Nephron progenitor cell (in vitro differentiated cells): ENCODE measurements at regions not wholly inside any gene's neighbourhood (a gene's known extent, or its start where the extent isn't known, plus 50 kb on each side); places are given as distances from the start of the nearest gene placed in this dataset.

Experiments used
- DNase-seq: peaks from one replicate; pipeline ENCODE4 v3.0.0; 2021
- H3K27ac Mint-ChIP-seq: 2 replicates; pipeline ENCODE4 v1.8.0; 2021; ENCODE audit warnings: mild to moderate bottlenecking, moderate library complexity, mixed read lengths
- H3K27me3 Mint-ChIP-seq: 2 replicates; pipeline ENCODE4 v1.8.0; 2021; ENCODE audit warnings: mild to moderate bottlenecking, low read depth, mixed read lengths; ENCODE audit not compliant: poor library complexity
- H3K36me3 Mint-ChIP-seq: 2 replicates; pipeline ENCODE4 v1.8.0; 2021; ENCODE audit warnings: low read depth, mixed read lengths
- H3K4me1 Mint-ChIP-seq: 2 replicates; pipeline ENCODE4 v1.8.0; 2021; ENCODE audit warnings: mixed read lengths
- H3K4me3 Mint-ChIP-seq: 2 replicates; pipeline ENCODE4 v1.8.0; 2021; ENCODE audit warnings: mild to moderate bottlenecking, moderate library complexity, mixed read lengths
- H3K9me3 Mint-ChIP-seq: 2 replicates; pipeline ENCODE4 v1.8.0; 2021; ENCODE audit warnings: mild to moderate bottlenecking, moderate library complexity, mixed read lengths
- TF ChIP-seq, protein P1 (sequence below): fragments of 200-600 bp; sonication (generic); IDR thresholded peaks from 2 replicates; pipeline ENCODE4 v1.5.0; 2021; ENCODE audit warnings: antibody characterized with exemption

DNA sequence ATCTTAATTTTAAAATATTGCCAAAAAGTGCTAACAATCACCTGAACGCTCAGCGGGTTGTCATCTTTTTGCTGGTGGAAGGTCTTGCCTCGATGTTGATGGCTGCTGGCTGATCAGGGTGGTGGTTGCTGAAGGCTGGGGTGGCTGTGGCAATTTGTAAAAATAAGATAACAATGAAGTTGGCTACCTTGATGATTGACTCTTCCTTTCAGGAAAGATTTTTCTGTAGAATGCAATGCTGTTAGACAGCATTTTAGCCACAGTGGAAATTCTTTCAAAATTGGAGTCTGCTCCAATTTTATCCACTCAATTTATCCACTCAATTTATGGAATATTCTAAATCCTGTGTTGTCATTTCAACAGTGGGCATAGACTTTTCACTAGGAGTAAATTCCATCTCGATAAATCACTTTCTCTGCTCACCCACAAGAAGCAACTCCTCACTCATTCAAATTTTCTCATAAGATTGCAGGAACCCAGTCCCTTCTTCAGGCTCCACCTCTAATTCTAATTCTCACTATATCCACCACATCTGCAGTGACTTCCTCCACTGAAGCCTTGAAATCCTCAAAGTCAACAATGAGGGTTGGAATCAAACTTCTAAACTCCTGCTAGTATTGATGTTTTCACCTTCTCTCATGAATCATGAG is 78.8 kb downstream of the LINC01488 start:
- peaks cover 6% of the 10 kb centered on the region for H3K27me3 Mint-ChIP-seq
- TF ChIP-seq, protein P1, sequence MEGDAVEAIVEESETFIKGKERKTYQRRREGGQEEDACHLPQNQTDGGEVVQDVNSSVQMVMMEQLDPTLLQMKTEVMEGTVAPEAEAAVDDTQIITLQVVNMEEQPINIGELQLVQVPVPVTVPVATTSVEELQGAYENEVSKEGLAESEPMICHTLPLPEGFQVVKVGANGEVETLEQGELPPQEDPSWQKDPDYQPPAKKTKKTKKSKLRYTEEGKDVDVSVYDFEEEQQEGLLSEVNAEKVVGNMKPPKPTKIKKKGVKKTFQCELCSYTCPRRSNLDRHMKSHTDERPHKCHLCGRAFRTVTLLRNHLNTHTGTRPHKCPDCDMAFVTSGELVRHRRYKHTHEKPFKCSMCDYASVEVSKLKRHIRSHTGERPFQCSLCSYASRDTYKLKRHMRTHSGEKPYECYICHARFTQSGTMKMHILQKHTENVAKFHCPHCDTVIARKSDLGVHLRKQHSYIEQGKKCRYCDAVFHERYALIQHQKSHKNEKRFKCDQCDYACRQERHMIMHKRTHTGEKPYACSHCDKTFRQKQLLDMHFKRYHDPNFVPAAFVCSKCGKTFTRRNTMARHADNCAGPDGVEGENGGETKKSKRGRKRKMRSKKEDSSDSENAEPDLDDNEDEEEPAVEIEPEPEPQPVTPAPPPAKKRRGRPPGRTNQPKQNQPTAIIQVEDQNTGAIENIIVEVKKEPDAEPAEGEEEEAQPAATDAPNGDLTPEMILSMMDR, result no peak
- peaks cover 15% of the 10 kb centered on the region for H3K9me3 Mint-ChIP-seq
- DNase-seq, result no peak
- H3K4me1 Mint-ChIP-seq, result peaks cover under 1% of the 10 kb centered on the region
- no peak overlapping the region for H3K4me3 Mint-ChIP-seq
- H3K27ac Mint-ChIP-seq, result no peak overlapping the region
- no peaks in the 10 kb centered on the region for H3K36me3 Mint-ChIP-seq

DNA sequence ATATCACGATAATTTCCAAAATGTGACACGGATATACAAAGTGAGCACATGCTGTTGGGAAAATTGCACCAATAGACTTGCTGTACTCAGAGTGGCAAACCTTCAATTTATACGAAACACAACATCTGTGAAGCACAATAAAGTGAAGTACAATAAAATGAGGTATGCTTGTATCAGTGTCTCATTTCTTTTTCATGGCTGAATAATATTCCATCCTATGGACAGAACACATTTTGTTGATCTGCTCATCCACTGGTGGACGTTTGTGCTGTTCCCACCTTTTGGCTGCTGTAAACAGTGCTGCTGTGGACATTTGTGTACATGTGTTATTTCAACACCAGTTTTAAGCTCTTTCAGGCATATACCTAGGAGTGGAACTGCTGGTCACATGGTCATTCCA is 78.7 kb upstream of the CCND1 start:
- TF ChIP-seq, protein P1, result no peak
- H3K27ac Mint-ChIP-seq, result no peak overlapping the region
- no peaks in the 10 kb centered on the region for H3K4me1 Mint-ChIP-seq
- no peak overlapping the region for H3K4me3 Mint-ChIP-seq
- peaks cover 26% of the 10 kb centered on the region for H3K9me3 Mint-ChIP-seq
- H3K27me3 Mint-ChIP-seq, result peaks cover 6% of the 10 kb centered on the region
- no peaks in the 10 kb centered on the region for H3K36me3 Mint-ChIP-seq
- DNase-seq, result no peak

DNA sequence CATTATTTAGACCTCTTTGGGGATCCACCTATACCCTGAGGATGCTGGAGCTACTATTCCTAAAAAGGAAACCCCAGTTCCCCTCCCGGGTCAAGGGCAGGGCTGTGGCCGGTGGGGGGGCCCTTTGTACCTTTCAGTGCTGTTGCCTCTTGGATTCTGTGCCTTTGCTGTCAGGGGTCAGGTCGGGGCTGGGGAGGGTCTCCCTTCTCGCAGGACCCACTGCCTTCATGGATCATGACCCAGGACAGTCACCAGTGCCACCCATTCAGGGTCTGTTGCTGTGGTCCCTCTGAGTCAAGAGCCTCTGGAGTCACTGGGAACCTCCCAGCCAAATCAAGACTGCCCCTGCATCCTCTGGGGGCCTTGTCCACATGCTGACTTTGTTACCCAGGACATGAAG is 78.1 kb upstream of the CCND1 start:
- no peak overlapping the region for H3K4me3 Mint-ChIP-seq
- H3K27ac Mint-ChIP-seq, result no peak overlapping the region
- no peaks in the 10 kb centered on the region for H3K4me1 Mint-ChIP-seq
- no peaks in the 10 kb centered on the region for H3K36me3 Mint-ChIP-seq
- H3K27me3 Mint-ChIP-seq, result peaks cover 6% of the 10 kb centered on the region
- peaks cover 26% of the 10 kb centered on the region for H3K9me3 Mint-ChIP-seq
- TF ChIP-seq, protein P1, result no peak
- no peak for DNase-seq

DNA sequence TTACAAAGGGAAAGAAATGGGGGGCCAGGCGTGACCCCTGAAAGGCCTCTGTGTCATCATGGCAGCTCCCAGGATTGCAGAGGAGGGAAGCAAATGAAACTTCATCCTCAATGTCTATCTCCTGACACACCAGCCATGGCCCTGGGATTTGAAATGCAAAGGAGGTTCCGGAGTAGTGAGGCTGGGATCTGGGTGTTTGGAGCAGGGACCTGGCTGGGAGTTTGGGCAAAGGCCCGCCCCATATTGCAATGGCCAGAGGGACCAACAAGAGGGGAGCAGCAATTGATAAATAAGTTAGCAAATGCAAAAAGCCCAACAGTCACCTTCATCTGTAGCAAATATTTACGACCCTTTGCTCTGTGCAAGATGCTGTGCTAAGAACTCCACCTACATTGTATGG is 77.7 kb upstream of the CCND1 start:
- Mint-ChIP-seq H3K4me1 (peaks cover 4% of the 10 kb centered on the region), H3K36me3 (no peaks in the 10 kb centered on the region), H3K4me3 (no peak overlapping the region), H3K27ac (no peak overlapping the region), H3K9me3 (peaks cover 26% of the 10 kb centered on the region), H3K27me3 (peaks cover 6% of the 10 kb centered on the region)
- DNase-seq, result no peak
- TF ChIP-seq, protein P1, result no peak

DNA sequence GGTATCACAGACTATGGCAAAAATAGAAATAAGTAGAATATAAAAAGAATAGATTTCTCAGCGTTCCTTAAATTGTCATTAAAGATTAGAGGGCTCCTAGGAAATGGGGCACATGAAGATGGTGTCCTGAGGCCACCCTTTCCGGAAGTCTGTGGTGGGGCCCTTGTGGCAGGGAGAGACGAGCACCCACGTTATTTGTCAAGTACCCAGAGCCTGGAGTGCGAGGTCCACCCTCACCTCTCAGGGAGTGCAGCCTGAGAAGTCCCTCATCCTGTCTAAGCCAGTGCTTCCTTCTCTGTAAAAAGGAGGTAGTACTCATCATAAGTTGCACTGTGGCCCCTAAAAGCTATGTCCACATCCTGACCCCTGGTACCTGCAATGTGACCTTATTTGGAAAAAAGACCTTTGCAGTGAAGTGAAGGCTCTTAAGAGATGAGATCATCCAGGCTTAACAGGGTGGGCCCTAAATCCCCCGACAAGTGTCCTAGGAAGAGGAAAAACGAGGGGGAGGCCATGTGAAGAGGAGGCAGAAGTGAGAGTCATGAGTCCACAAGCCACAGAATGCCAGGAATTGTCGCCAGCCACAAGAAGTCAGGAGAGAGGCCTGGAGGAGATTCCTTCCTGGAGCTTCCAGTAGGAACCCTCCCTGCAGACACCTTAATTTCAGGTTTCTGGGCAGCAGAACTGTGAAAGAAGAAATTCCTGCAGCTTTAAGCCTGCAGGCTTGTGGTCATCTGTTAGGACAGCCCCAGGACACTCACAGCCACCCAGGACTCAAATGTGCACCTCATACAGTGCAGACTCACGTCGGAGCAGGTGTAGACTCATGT is 76.8 kb upstream of the CCND1 start:
- no peak for DNase-seq
- Mint-ChIP-seq H3K4me3 (no peak overlapping the region), H3K27ac (no peak overlapping the region), H3K36me3 (no peaks in the 10 kb centered on the region), H3K9me3 (peaks cover 26% of the 10 kb centered on the region), H3K4me1 (peaks cover 11% of the 10 kb centered on the region), H3K27me3 (peaks cover 6% of the 10 kb centered on the region)
- TF ChIP-seq, protein P1, result no peak
